Stimulated activated CD4-positive, alpha-beta T cell treated with anti-CD3 and anti-CD28 coated beads, Interleukin-4, amount 100 ng/mL, for 4 hours (primary cell): ENCODE measurements at regions not wholly inside any gene's neighbourhood (a gene's known extent, or its start where the extent isn't known, plus 50 kb on each side); places are given as distances from the start of the nearest gene placed in this dataset.

Source experiments
- DNase-seq, 2 experiments: peaks; one replicate each; pipeline ENCODE4 v3.0.0-alpha.2; 2020

GRCh38 chr13:95456815-95457214 lies 95.7 kb upstream of the CLDN10 start:
- DNase-seq, result no peak

GRCh38 chr13:95457294-95457693 lies 95.2 kb upstream of the CLDN10 start:
- no peak for DNase-seq

- DNase-seq, result no peak
Observed at GRCh38 chr13:95462801-95463200, 89.7 kb upstream of the CLDN10 start.

DNA sequence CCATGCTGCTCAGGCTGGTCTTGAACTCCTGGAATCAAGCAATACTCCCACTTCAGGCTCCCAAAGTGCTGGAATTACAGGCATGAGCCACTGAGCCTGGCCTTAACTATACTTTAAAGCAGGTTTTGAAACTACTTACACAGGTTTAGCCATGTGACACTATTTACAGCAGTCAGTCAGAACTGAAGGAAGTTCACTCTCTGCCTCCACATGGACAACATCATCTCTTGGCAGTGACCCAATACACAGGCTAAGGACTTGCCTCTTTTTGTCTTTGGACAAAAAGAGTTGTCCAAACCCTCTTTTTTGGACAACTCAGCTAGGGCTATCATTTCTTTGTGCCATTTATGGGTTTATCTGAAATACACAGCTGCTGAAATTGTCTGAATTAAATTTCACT lies 89.0 kb upstream of the CLDN10 start:
- DNase-seq, result no peak

DNA sequence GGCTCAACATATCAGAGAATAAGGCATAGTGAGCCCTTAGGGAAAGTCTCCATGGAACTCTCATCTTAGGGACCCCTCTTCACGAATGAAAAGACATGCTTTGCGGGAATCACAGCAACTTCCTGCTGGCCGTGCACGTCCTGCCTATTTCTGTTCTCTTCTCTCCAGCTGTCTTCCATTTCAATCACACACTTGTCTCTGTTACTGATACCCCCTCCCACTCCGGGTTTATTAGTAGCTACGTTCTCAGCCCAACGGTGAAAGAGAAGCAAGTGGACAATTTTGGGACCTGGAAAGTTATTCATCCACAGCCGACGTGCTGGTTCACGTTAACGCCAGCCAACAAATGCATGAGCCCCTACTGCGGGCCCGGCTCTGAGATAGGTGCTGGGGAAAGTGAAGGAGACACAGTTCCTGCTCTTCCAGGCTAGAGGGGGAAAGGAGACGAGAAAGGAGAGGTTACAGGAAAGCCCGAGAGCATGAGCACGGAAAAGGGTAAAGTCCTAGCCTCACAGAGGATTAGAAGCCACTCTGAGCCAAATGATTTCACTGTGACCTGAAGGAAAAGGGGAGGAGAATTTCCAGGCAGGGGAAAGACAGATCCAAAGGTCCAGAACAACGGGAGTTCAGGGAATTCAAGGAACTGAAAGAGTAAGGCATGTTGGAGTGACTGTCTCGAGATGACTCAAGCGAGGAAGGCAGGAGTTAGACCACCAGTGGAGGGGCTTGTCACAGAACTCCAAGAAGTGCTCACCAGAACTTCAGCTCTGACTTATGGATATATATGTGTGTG lies 81.8 kb upstream of the CLDN10 start:
- no peak for DNase-seq

DNA sequence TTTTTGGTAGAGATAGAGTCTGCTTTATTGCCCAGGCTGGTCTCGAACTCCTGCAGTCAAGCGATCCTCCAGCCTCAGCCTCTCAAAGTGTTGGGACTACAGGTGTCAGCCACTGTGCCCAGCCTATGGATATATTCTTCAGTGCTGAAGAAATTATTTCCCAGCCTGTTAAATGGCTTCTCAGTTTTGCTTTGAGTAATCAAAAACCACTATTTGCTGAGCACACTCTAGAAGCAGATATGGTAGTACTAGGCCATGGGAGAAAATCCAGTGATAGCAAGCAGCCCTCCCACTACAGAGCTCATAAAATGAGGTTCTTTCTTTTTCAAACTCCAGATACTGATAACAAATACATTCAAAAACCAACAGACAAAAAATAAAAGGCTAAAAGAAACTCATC lies 80.6 kb upstream of the CLDN10 start:
- no peak for DNase-seq

GRCh38 chr13:95474992-95475391 lies 77.5 kb upstream of the CLDN10 start:
- no peak for DNase-seq

GRCh38 chr13:95477187-95477586 lies 75.3 kb upstream of the CLDN10 start:
- no peak for DNase-seq

DNA sequence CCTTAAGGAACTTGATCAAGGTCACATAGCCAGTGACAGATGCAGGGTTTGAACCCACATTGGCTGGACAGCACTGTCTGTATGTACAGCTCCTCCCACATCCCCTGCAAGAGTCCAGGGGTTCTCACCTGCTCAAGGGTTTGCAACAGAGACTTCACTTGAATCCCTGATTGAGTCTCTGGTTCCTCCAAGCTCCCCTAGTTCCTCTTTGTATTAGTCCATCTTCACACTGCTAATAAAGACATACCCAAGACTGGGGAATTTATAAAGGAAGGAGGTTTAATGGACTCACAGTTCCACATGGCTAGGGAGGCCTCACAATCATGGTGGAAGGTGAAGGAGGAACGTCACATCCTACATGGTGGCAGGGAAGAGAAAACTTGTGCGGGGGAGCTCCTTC lies 72.8 kb upstream of the CLDN10 start:
- no peak for DNase-seq

DNA sequence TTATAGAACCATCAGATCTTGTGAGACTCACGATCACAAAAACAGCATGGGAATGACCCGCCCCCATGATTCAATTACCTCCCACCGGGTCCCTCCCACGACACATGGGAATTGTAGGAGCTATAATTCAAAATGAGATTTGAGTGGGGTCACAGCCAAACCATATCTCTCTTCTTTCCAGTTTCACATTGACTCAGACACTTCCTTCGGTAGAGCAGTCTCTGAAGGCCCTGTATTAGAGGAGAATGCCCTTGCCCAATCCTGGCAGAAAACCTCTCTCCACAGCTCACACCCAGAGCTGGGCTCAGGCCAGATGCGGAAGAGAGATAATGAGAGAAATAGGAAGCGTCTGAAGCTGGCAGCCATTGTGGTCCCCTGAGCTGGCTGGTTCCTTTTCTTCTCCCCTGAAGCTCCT lies 72.4 kb upstream of the CLDN10 start:
- no peak for DNase-seq

GRCh38 chr13:95480791-95481780 lies 71.4 kb upstream of the CLDN10 start:
- no peak for DNase-seq

- no peak for DNase-seq
Observed at GRCh38 chr13:95484052-95484451, 68.5 kb upstream of the CLDN10 start.

- no peak for DNase-seq
Observed at GRCh38 chr13:95485045-95485517, 67.4 kb upstream of the CLDN10 start.

DNA sequence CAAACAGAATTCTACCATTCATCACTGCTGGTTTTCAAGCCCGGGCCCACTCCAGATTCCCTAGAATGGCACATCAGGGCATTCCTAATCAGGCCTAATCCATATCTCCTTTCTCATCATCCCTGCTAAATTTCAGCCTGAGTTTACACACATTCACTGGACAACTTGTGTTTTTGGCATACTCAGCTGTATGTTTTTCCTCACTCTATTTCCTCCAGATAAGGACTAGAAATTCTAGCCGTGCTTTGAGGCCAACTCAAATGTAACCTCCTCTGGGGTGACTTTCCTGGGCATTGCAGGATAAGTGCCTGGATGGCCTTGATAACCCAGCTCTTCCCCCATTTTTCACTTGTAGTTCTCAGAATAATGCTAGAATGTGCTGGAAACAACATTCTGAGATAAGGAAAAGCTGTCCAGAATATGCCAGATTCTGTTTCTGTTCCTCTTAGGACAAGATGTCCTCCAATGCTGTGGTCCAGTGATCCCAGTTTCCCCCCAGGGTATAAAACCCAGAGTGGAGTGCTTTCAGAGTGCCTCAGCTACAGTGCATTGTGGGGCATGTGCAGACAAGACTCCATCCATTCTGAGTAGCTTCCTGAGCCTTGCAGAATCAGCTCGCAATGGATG lies 66.9 kb upstream of the CLDN10 start:
- DNase-seq, result no peak

DNA sequence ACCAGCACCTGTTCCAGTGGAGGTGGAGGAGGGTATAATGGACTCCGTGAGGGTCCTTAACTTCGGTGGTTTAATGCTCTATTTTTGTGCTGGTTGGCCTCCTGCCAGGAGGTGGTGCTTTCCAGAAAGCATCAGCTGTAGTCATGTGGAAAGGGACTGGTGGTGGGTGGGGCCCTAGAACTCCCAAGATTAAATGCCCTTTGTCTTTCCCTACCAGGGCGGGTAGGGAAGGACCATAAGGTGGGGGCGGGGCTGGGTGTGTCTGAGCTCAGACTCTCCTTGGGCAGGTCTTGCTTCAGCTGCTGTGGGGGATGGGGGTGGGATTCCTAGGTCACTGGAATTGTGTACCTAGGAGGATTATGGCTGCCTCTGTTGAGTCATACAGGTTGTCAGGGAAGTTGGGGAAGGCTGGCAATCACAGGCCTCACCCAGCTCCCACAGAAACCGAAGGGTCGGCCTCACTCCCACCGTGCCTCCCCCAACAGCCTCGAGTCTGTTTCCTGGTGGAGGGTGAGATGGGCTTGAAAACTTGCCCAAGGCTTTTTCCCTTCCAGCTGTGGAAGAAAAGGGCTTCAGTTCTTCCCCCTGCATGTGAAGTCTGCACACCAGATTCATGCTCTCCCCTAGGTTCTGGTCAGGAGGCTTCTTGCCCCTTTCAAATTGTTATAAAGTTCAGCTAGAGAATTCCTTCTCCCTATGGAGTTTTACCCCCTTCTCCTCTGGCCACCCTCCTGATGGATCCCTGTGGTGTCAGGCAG lies 60.3 kb upstream of the CLDN10 start:
- no peak for DNase-seq

DNA sequence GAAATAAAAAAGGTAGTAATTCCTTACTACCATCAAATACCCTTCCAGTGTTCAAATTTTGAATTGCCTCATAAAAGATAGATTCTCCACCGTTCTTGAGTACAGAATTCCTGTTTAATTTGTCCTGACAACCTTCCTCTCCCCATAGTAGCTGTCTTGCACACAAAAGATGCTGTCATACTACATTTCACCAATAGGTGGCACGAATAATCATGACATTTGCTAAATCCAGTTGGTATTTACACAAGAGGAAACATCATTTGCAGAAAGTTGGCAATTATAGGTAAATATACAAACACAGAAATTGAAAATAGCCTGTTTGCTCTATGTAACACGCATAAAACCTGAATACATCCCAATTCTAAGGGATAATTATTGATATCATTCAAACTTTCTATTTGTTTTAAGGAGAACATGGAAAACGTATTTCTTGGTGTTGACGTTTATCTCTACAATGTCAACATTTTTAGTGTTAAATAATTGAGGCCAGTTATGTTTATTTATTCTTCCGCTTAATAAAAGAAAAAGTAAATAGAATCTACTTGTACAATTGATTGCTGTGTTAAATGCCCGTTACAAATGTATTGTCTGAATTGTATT lies 58.3 kb upstream of the CLDN10 start:
- DNase-seq, result no peak

GRCh38 chr13:95496485-95496884 lies 56.0 kb upstream of the CLDN10 start:
- DNase-seq, result no peak

DNA sequence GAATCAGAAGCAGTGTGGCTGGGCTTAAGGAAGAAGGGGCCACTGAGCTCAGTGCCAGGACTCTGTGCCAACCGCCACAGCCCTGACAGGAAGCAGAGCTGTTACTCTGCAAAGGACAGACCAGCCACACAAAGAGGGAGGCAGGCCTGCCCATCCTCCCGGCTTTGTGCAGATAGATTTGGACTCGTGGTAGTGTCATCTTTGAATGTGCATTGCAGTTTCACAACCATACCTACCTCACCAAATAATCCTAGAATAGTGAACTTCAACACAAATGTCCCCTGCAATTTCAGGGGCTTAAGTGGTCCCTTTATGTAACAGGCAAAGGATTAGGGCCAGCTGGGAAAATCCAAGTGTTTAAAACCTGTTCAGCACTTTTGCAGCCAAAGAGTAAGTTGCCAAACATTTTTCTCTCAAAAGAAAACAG lies 55.1 kb upstream of the CLDN10 start:
- DNase-seq, result no peak

- DNase-seq, result no peak
Observed at GRCh38 chr13:95498886-95499285, 53.6 kb upstream of the CLDN10 start.

GRCh38 chr13:95499811-95500712 lies 52.5 kb upstream of the CLDN10 start:
- DNase-seq, result no peak

GRCh38 chr13:95502216-95502615 lies 50.3 kb upstream of the CLDN10 start:
- DNase-seq, result no peak
